Upper lobe of left lung (tissue), 4 donors: ENCODE measurements at regions not wholly inside any gene's neighbourhood (a gene's known extent, or its start where the extent isn't known, plus 50 kb on each side); places are given as distances from the start of the nearest gene placed in this dataset.

ENCODE experiments used
- POLR2A ChIP-seq, 4 donors: fragments of 450-650 bp; IDR thresholded peaks; one replicate each; pipeline ENCODE4 v1.5.1; 2016 to 2017; ENCODE audit warnings: antibody characterized with exemption in 4 of 4, mild to moderate bottlenecking in 2 of 4
- TF ChIP-seq, protein P1 (sequence below), 6 experiments: fragments of 450-650 bp in 4 of 6; fragments of 200-600 bp in 2 of 6; sonication (generic) in 2 of 6; IDR thresholded peaks; one replicate each; pipeline ENCODE4 v1.5.1; 2016 to 2019; ENCODE audit warnings: antibody characterized with exemption in 6 of 6

DNA sequence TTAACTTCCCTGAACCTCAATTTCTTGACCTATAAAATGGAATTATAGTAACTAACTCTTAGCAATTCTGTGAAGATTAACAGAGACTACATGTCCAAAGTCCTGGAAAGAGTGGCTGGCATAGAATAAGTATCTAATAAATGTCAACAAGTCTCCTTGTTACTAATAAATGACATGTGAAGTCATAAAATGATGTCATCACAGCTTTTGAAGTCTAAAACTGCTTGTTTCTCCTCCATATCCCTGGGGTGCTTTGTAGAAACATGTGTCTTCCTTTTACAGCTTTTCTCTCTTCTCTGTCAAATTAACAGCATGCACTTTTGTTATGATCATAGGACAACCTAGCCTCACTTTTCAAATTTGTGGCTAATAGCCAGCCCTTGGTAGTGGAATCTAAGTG lies 510.2 kb downstream of the NTRK3 start:
- TF ChIP-seq, protein P1, sequence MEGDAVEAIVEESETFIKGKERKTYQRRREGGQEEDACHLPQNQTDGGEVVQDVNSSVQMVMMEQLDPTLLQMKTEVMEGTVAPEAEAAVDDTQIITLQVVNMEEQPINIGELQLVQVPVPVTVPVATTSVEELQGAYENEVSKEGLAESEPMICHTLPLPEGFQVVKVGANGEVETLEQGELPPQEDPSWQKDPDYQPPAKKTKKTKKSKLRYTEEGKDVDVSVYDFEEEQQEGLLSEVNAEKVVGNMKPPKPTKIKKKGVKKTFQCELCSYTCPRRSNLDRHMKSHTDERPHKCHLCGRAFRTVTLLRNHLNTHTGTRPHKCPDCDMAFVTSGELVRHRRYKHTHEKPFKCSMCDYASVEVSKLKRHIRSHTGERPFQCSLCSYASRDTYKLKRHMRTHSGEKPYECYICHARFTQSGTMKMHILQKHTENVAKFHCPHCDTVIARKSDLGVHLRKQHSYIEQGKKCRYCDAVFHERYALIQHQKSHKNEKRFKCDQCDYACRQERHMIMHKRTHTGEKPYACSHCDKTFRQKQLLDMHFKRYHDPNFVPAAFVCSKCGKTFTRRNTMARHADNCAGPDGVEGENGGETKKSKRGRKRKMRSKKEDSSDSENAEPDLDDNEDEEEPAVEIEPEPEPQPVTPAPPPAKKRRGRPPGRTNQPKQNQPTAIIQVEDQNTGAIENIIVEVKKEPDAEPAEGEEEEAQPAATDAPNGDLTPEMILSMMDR (IDR thresholded peaks at IDR 0.05) = no peak
- TF ChIP-seq POLR2A (IDR thresholded peaks at IDR 0.05) = no peak
